Tibial nerve (tissue), 4 donors: ENCODE measurements at regions not wholly inside any gene's neighbourhood (a gene's known extent, or its start where the extent isn't known, plus 50 kb on each side); places are given as distances from the start of the nearest gene placed in this dataset.

ENCODE experiments used
- CTCF ChIP-seq, 5 experiments: fragments of 200-600 bp in 3 of 5; fragments of 450-650 bp in 2 of 5; sonication (generic) in 3 of 5; IDR thresholded peaks; one replicate each; pipeline ENCODE4 v1.5.1; 2016 to 2019; ENCODE audit warnings: antibody characterized with exemption in 5 of 5, mild to moderate bottlenecking in 3 of 5, moderate library complexity in 2 of 5
- EP300 ChIP-seq, 2 donors: sonication (generic); formaldehyde crosslinking; IDR thresholded peaks; one replicate each; pipeline ENCODE4 v1.6.1; 2017; ENCODE audit warnings: antibody characterized with exemption in 2 of 2, mild to moderate bottlenecking in 1 of 2
- POLR2A ChIP-seq, 2 donors: fragments of 450-650 bp; IDR thresholded peaks; one replicate each; pipeline ENCODE4 v1.6.1; 2017; ENCODE audit warnings: antibody characterized with exemption in 2 of 2, mild to moderate bottlenecking in 2 of 2, moderate library complexity in 2 of 2

GRCh38 chr18:53991202-53991601 is 233.3 kb downstream of the MBD2 start:
- no peak for TF ChIP-seq CTCF (IDR thresholded peaks at IDR 0.05)
- TF ChIP-seq POLR2A (IDR thresholded peaks at IDR 0.05) = no peak
- TF ChIP-seq EP300 (IDR thresholded peaks at IDR 0.05) = no peak
